GM19438 (cell line): ENCODE measurements at regions not wholly inside any gene's neighbourhood (a gene's known extent, or its start where the extent isn't known, plus 50 kb on each side); places are given as distances from the start of the nearest gene placed in this dataset.
"Not testable (repeated sequence)": the region's sequence is repeated elsewhere in the genome, so short reads cannot be mapped to it uniquely, and the experiment has no call there.

ENCODE experiments used
- ATAC-seq: cut with Tn5 transposase; IDR thresholded peaks from one replicate; pipeline ENCODE4 v1.9.1; 2021; ENCODE audit warnings: low read depth; ENCODE audit not compliant: unreplicated experiment

DNA sequence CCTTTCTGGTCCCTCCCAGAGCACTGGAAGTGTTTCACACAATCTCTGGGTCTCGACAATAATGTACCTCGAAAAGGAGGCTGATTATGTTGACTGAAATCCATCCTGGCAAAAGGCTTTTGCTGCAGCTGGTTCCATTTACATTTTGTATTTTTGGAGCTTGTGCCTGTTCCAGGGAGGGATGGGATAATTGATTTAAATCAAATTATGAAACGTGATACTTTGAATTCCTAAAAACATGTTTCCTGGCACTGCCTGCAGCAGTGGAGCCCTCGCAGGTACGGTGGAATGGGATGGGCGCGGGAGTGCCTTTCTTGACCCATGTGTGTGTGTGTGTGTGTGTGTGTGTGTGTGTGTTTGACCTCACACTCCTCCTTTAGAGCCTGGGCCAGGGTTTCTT lies 455.5 kb upstream of the MEIS1 start:
- no peak for ATAC-seq

DNA sequence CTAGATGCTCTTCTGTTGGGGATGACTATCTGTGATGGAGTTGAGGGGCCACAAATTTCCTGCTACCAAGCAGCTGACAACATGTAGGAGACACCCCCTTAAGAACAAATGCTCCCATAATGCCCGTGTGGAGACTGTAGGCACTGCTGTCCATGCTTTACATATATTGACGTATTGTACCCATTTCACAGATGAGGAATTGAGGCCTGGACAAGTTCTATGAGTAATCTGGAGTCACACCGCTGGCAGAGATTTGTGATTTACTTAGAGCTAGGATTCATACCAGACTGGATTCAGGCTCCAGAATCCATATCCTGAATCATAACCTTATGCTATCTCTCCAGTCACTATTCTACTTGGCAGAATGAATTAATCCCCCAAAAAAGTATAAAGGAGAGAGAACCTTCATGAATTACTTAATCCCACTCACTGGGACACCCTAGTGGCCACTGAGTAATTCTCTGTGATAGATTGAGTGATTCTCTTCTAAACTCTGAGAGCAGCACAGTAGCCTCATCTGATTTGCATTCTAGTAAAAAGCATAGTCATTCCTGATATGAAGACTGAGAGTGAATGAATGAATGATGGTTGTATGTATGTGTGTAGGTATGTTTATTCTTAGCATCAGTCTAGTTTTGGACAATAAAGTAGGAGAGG lies 460.7 kb upstream of the MEIS1 start:
- ATAC-seq: no peak

DNA sequence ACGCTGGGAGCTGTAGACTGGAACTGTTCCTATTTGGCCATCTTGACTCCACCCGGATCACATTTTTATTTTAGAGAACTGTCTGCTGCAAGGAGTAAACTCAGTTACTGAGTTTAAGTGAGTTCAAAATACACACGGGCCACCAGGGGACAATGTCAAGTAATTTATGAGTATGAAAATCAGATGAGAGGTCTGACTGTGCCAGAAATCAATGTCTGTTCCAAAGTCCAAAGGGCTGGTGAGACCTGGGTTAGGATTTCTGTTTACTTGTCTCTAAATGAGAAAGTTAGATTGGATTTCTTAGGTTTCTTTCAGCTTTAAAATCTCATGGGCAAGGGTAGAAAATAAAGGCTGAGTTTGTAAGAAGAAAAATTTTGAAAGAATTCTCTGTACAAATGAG lies 465.8 kb upstream of the MEIS1 start:
- no peak for ATAC-seq

DNA sequence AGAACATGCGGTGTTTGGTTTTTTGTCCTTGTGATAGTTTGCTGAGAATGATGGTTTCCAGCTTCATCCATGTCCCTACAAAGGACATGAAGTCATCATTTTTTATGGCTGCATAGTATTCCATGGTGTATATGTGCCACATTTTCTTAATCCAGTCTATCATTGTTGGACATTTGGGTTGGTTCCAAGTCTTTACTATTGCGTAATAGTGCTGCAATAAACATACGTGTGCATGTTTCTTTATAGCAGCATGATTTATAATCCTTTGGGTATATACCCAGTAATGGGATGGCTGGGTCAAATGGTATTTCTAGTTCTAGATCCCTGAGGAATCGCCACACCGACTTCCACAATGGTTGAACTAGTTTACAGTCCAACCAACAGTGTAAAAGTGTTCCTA lies 471.6 kb upstream of the MEIS1 start:
- not testable (repeated sequence) for ATAC-seq

DNA sequence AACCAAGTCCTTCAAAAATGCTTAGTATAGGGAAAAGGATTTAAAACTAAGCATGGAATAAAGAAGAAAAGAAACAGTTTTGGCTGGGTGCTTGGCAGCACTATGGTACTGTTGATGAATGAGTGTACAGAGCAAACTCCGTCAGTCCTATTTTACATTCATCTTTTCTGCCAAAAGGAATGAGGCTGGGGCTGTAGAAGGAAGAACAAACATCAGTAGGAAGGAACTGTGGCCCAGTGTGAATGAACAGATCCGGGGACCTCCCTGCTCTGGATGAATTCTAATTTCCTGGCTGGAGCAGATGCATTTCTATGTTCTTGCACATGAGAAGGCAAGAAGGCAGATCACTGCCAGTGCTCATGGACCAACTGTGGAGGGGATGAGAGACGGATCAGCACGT lies 474.0 kb upstream of the MEIS1 start:
- ATAC-seq: no peak

DNA sequence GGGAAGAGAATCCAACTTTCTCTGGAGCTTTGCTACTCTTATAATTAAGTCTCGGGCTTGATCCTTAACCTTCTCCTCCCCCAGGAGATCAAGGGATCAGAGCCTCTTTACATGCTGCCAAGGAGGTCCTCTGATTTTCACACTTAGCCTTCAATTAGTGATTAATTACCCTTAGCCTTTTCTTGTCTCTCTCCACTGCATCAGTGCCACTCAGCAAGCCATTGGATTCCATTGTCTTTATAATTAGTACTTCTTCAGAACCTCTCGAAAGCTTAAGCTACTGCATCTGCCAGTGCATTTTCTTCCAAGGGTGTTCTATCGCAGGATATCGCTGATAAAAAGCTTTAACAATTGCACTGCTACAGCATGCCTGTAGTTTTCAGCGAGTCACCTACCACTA lies 477.0 kb upstream of the MEIS1 start:
- ATAC-seq: no peak

DNA sequence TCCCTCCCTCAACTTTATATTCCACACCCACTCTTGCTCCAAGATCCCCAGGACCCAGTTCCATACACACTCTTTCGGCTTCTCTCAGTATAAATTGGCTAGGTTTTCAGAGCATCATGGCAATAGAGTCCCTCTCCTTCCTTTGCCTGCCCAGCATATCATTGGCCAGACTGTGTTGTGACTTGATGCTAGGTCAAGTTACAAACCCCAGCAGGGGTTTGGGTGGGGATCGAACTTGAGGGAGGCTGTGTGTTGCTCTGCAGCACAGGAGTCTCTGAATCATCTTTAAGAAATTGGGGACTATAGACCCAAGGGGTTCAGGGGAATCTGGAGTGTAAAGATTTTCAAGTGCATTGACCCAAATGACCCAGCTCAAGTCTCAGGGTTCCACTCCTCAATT lies 477.5 kb upstream of the MEIS1 start:
- ATAC-seq: no peak

DNA sequence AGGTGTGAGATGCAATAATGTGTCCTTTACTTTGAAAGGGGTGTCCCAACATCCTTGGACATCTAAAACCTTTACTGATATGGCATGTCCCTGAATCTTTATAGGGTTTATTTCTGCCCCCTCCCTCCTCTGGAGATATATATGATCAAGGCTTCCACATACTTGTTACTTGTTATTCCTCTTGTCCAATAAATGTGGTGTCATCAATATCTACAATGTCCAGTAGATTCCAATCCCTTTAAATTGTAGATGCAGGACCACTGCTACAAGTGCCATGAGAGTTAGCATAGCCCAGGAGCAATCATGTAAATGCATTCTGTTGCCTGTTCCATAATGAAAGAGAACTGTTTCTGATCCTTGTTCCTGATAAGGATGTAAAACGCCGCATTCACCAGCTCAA lies 479.7 kb upstream of the MEIS1 start:
- no peak for ATAC-seq

DNA sequence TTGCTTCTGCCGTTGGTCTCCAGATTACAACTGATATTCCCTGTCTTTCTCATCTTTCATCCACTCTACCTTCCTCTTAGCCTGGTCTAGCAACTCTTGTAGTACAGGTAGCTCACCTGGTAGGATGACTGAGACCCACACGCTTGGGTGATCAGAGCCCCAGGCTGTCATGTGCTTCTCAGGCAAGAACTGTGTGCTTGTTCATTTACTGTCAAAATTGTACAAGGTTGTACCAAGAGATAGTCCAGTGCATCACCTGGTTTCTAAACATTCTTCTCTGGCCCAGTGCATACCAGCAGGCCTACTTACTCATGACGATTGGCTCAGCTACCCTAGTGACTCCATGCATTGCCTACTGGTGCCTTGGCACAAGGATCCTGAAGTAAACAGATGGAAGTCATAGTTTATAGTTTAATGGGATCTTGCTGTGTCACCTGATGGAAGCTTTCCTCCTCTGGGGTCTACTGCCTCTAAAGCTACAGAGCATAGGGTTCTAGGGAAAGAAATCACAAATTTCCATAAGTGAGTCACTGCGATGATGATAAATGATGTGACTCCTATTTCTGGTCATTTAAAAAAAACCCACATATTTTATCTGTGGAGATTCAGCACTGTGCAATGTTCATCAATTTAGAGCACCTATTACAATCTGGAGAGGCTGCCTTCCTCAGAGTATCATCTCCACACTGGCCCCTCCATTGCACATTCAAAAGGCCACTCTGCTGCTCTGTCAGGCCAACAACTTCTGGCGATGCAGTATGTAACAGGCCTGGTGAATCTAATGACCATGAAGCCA lies 481.8 kb upstream of the MEIS1 start:
- ATAC-seq: no peak

DNA sequence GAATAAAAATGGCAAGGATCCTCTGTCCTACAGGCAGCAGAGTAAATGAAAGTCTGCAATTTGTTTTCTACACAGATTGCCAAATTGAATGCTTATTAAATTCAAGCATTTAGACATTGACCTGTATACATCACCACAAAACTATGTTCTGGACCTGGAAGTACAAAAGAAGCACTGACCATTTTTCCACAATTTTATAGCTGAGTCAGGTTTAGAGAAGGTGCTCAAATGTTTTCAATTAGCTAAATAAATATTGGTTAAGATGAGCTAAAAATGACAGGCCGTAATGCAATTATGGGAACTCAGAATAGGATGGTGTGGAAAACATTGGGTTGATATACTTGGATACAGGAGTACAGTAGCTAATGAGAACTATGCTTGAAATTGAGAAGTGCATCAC lies 490.7 kb upstream of the MEIS1 start:
- ATAC-seq: no peak

DNA sequence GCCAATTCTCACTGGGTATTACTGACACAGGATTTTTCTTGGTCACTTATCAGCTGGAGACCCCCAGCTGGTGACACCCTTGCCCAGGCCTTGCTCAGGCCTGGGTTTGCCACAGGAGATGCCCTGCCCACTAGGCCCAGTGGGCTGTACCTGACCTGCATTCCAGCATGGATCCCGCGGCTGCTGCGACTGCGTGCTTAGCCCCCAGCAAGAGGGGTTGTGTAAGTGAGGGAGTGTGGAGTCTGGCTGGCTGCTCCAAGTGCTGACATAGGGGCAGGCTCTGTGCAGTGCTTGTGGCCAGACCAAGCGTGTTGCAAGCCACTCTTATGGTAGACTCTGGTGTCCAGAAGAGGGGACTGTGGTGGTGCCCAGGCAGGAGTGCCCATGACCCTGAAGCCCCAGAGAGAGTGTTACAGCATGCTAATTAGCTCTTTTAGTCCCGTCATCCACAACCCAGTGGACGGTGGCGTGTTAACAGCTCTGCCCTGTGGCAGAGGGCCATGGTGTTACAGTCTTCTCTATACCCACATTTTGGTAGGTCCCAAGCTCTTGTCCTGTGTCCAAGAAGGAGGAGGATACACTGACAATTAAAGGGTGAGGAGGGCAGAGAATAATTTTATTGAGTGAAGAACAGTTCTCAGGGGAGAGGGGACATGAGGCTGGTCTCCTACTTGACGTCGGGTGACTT lies 491.7 kb upstream of the MEIS1 start:
- ATAC-seq: no peak

DNA sequence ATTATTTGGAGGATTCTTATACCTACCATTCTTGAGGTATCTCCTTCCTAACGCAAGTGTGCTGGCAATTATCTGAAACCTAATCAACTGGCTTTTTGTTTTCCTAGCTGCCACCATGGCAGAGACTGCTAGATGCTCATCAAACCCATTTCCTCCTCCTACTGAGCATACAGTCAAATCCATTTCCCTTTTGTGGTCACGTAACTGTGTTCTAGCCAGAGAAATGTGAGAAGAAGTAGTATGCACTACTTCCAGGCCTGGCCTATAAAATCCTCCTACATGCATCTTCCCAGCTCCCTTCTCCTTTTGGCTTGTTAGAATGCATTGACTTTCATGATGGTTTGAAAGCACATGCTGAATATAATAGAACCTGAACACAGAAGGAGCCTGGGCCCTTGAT lies 494.1 kb upstream of the MEIS1 start:
- ATAC-seq: no peak

DNA sequence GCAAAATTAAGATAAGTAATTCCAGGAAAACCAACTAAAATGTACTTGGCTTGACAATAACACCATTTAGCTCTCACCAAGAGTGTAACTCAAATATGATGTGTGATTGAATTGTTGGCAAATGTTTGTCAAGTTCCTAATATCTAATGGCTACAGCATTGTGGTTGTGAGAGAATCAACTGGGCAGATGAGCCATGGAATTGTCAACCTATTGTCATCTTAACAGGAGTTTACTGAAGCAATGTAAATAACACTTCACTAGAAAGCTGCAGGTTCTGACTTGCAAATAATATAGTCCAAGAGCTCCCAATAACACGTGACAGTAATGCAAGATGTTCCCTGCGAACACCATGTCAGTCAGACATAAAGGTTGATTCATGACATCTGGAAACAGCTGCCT lies 495.2 kb upstream of the MEIS1 start:
- no peak for ATAC-seq

DNA sequence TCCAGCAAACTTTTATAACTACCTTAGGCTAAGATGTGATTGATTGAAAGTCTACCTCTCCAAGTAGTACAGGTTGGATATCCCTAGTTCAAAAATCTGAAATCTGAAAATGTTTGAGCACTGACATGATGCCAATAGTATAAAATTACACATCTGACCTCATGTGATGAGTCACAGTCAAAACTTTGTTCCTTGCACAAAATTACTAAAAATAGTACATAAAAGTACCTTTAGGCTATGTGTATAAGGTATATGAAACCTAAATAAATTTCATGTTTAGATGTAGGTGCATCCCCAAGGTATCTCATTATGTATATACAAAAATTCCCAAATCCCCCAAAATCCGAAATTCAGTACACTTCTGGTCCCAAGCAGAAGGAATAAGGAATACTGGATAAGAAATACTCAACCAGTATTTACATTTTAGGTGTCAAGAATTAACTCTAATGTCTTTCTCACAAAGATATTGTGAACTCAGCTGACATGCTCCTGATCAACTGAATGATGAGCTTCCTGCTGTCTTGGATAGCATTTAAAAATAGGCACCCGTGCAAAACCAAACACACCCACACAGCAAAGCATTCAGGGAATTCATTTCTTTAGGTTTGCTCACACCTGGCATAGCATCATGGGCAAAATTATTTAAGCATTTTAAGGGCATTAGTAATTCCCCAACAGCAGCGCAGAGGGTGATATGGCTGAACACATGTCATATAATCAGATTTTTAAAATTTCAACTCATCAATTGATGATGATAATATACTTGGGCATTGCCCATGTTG lies 497.4 kb upstream of the MEIS1 start:
- ATAC-seq: no peak

DNA sequence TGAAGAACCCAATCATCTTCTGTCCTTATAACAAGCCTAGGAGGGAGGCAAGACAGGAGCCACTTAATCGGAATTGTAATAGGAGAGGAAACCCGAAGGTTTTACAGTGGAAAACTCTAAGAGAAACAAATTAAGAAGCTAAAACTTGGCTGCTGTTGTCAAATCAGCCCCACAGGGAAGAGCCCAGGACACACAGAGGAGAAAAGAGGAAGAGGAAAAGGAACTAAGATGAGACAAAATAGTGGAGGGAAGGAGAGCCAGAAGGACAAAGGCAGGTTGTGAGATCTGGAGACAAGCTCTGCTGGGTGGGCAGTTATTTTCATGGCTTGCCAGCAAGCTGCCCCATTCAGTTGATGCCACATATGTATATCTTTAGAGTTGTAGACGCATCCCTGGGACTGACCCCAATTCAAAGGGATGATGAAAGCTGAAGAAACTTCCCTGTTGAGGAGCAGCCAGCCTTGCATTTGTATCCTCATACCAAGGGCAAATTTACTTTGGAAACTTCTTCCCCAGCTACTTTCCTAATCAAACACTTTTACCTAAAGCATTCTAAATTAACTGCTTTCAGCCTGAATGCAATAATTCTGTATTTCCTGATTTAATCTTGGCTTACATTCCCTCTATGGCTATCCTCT lies 499.8 kb upstream of the MEIS1 start:
- no peak for ATAC-seq

DNA sequence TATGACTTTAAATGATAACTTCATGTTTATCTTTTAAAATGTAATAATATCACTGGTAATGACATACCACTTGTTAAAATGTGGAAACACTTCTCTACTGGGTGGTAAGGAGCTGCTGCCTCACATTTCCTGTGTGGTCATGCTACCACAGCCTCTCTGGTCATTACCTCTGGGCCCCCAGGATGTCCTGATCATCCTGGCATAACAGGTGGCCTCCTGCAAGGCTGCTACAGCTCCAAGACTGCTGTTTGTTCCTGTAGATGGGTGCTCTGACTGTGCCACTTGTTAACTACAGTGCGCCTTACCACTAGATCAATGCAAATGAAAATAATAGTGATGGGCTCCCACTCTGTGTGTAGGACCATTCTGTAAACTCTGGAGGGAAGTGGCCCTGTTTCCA lies 500.2 kb upstream of the SPRED2 start:
- no peak for ATAC-seq

DNA sequence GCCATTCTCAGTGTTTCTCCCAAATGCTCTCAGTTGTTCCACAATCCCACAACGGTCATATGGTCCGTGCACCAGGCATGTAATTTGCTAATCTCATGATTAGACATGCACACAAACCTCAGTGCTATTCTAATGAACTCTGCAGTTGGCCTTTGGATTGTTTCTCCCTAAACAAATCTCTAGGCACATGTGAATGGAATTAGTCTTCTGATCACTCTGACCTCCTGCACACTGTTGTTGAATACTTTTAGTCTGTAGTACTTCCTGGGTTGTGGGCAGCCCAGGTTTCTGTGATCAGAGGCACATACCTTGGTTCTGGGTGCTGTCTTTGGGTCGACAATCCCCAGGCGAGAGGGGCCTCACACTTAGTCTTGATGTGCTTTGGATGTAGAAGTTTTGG lies 498.7 kb upstream of the SPRED2 start:
- no peak for ATAC-seq

DNA sequence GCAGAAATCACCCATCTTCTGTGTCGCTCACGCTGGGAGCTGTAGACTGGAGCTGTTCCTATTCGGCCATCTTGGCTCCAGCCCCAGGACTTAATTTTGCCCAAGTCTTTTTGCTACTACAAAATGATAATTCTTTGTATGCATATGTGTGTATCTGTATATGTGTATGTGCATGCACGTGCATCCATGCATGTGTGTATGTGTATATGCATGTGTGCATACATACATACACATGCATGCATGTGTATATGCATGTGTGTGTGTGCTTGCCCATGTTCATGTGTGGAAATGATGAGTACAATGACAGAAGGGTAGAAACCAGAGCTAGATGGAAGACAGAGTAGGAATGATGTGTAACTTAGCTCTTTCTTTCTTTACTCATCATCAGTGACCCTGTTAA lies 497.9 kb upstream of the SPRED2 start:
- no peak for ATAC-seq

DNA sequence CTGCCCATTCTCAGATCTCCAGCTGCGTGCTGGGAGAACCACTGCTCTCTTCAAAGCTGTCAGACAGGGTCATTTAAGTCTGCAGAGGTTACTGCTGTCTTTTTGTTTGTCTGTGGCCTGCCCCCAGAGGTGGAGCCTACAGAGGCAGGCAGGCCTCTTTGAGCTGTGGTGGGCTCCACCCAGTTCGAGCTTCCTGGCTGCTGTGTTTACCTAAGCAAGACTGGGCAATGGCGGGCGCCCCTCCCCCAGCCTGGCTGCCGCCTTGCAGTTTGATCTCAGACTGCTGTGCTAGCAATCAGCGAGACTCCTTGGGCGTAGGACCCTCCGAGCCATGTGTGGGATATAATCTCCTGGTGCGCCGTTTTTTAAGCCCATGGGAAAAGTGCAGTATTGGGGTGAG lies 497.3 kb upstream of the SPRED2 start:
- ATAC-seq: not testable (repeated sequence)

DNA sequence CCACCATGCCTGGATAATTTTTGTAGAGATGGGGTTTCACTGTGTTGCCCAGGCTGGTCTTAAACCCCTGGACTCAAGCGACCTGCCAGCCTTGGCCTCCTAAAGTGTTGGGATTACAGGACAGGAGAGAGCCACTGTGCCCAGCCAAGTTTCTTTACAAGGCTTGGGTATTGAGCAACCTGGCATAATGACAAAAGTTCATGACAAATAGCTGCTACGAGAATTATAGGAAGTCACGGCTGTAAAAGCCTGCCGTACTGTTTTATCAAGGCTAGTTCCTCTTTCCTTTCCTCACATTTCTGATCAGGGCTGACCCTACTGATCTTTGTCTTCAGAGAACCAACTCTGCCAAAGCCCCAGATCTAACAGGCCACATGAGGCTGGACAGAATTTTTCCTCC lies 490.4 kb upstream of the SPRED2 start:
- no peak for ATAC-seq

DNA sequence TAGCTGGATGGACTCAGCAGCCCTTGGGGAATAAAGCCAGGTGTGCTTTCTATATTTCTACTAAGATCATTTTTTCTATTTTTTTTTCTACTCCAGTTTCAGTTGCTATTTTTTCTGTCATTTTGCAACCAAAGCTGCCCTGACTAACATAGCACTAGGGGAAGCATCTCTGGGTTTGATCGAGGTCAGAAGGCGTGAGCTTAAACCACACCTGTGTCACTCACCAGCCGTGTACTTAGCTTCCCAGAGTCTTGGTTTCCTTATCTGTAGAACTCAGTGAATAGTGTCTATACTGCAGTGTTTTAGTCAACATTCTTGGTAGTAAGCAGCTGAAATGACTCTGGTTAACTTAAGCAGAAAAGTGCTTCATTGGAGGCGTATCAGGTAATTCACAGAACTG lies 489.6 kb upstream of the SPRED2 start:
- ATAC-seq: no peak
